ENCODE measurements at regions not wholly inside any gene's neighbourhood (a gene's known extent, or its start where the extent isn't known, plus 50 kb on each side); places are given as distances from the start of the nearest gene placed in this dataset.

GRCh38 chr12:107339487-107339886 is 246.1 kb upstream of the CRY1 start:
- no peak overlapping the region for H3K27ac ChIP-seq
- no peak overlapping the region for H3K4me3 ChIP-seq
- WGBS, 2 donors: 23 to 25% methylated on average over 4 of the region's 4 CpGs
- ATAC-seq (no peak), FAIRE-seq (no peak), DNase-seq (no peak)
- H3K36me3 ChIP-seq: no peaks in the 10 kb centered on the region
- H3K27me3 ChIP-seq: no peaks in the 10 kb centered on the region
- intact Hi-C loops (cut with DNase I): no loop called here
- H3K9me3 ChIP-seq: no peaks in the 10 kb centered on the region
- no peak for TF ChIP-seq CTCF (IDR thresholded peaks at IDR 0.05)
- H3K4me1 ChIP-seq: no peaks in the 10 kb centered on the region

- Histone ChIP-seq H3K4me3 (no peak overlapping the region), H3K4me1 (no peaks in the 10 kb centered on the region), H3K9me3 (no peaks in the 10 kb centered on the region), H3K36me3 (no peaks in the 10 kb centered on the region), H3K27ac (no peak overlapping the region), H3K27me3 (no peaks in the 10 kb centered on the region)
- TF ChIP-seq CTCF (IDR thresholded peaks at IDR 0.05): no peak
- DNase-seq (no peak), FAIRE-seq (no peak), ATAC-seq (no peak)
- intact Hi-C loops (cut with DNase I): no loop called here
- 46 to 62% methylated on average over 2 of the region's 2 CpGs for WGBS, 2 donors
Observed at GRCh38 chr12:107339932-107340331, 246.6 kb upstream of the CRY1 start.

GRCh38 chr12:107340898-107341297 is 247.5 kb upstream of the CRY1 start:
- FAIRE-seq: no peak

GRCh38 chr12:107344035-107344808 is 250.9 kb upstream of the CRY1 start:
- Histone ChIP-seq H3K27me3 (no peaks in the 10 kb centered on the region), H3K36me3 (no peaks in the 10 kb centered on the region), H3K27ac (no peak overlapping the region), H3K4me3 (no peak overlapping the region), H3K9me3 (no peaks in the 10 kb centered on the region), H3K4me1 (no peaks in the 10 kb centered on the region)
- ATAC-seq (no peak), DNase-seq (no peak), FAIRE-seq (no peak)
- intact Hi-C loops (cut with DNase I): no loop called here
- TF ChIP-seq CTCF (IDR thresholded peaks at IDR 0.05): no peak
- WGBS, 2 donors: 56 to 69% methylated on average over 3 of the region's 3 CpGs

More at GRCh38 chr12:107340898-107341297, 247.5 kb upstream of the CRY1 start:
- no peaks in the 10 kb centered on the region for H3K9me3 ChIP-seq
- intact Hi-C loops (cut with DNase I): no loop called here
- WGBS, 2 donors: 64 to 72% methylated on average over 5 of the region's 5 CpGs
- DNase-seq (no peak), ATAC-seq (peak in 2 of 4 donors; percentile 60 to 65)
- no peaks in the 10 kb centered on the region for H3K36me3 ChIP-seq
- TF ChIP-seq CTCF (IDR thresholded peaks at IDR 0.05): no peak
- no peak overlapping the region for H3K27ac ChIP-seq
- H3K4me3 ChIP-seq: no peak overlapping the region
- H3K4me1 ChIP-seq: no peaks in the 10 kb centered on the region
- no peaks in the 10 kb centered on the region for H3K27me3 ChIP-seq

- H3K27ac ChIP-seq: no peak overlapping the region
- no peak overlapping the region for H3K4me3 ChIP-seq
- no peaks in the 10 kb centered on the region for H3K27me3 ChIP-seq
- FAIRE-seq: no peak
- H3K9me3 ChIP-seq: no peaks in the 10 kb centered on the region
- no peak for TF ChIP-seq CTCF (IDR thresholded peaks at IDR 0.05)
- H3K36me3 ChIP-seq: no peaks in the 10 kb centered on the region
- 67 to 84% methylated on average over 3 of the region's 3 CpGs for WGBS, 2 donors
- intact Hi-C loops (cut with DNase I): no loop called here
- no peak for DNase-seq
- no peak for ATAC-seq
- H3K4me1 ChIP-seq: no peaks in the 10 kb centered on the region
Observed at GRCh38 chr12:107347261-107347660, 253.9 kb upstream of the CRY1 start.
